K562 (cell line): ENCODE measurements at regions not wholly inside any gene's neighbourhood (a gene's known extent, or its start where the extent isn't known, plus 50 kb on each side); places are given as distances from the start of the nearest gene placed in this dataset.

Experiments
- KDM2B ChIP-seq: fragments of 250-450 bp; sonication (Bioruptor Pico); IDR thresholded peaks from 2 replicates; pipeline ENCODE4 v1.8.0; 2021; ENCODE audit warnings: mild to moderate bottlenecking, moderate library complexity
- LARP7 ChIP-seq: fragments of 450-650 bp; IDR thresholded peaks from 2 replicates; pipeline ENCODE4 v1.6.1; 2016
- TEAD4 ChIP-seq, 2 experiments: sonication (generic) in 1 of 2; formaldehyde crosslinking in 1 of 2; IDR thresholded peaks; 2 replicates each; pipeline versions ENCODE4 v1.6.1 to v1.8.0; 2012 to 2022; ENCODE audit warnings: borderline replicate concordance in 1 of 2, inconsistent platforms in 1 of 2, low read length in 1 of 2, mild to moderate bottlenecking in 1 of 2, missing genetic modification reagents in 1 of 2
- TSHZ1 ChIP-seq: fragments of 250-450 bp; sonication (Bioruptor Pico); IDR thresholded peaks from 2 replicates; pipeline ENCODE4 v1.4.0; 2020; ENCODE audit warnings: mild to moderate bottlenecking, moderate library complexity
- TF ChIP-seq, protein P1 (sequence below): fragments of 250-450 bp; sonication (Bioruptor Pico); IDR thresholded peaks from 2 replicates; pipeline ENCODE4 v1.5.0; 2021; ENCODE audit warnings: mild to moderate bottlenecking, moderate library complexity

GRCh38 chr10:55397777-55398496 is 596.9 kb upstream of the PCDH15 start (continued):
- TF ChIP-seq TSHZ1 (CRISPR knock-in tag): no peak
- TF ChIP-seq, protein P1, sequence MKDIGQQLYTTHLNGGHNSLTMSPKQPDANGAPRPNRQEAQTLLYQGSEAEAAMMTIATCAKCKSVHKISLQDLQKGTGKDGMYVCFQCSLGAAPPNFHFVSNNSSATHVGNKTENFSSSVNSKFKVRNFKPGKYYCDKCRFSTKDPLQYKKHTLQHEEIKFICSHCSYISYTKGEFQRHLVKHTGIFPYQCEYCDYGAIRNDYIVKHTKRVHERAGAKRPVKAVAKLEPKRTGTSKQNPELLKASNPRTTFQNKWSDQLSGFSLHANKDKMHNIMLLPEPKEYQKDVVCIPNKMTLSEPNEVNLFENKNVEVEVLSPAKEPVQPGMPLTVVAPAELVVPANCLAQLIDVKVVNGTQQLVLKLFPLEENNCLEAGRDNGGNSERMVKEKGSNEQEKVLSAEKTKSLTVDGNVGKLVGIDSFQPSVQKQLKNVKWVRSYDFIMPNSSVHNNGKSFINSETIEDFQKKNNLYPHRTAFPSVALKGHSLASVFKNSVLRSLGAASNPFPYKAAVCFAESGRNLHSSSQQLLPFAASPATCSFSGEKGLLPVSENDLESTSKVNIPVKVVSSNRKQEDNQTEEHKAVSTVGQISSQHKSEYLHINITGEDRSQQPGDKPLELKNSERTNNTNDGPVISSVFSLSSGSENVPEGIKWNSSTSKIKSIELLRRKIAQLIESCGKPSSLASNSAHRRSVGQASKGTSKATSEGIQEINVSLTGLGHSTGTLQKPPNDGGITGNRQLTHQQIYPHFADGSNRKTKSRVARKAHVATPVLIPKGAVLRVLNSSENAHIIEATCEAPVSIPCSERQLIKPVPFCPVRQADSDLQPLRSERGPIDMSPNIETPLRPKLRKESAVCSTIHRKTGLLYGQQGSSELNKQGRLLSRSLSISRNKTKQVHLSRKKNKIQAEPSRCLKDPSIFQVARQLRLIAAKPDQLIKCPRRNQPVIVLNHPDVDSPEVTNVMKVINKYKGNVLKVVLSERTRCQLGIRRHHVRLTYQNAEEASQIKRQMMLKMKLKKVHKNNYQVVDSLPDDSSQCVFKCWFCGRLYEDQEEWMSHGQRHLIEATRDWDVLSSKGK: no peak
- TF ChIP-seq KDM2B: no peak
- no peak for TF ChIP-seq LARP7
- TF ChIP-seq TEAD4 (IDR thresholded peaks at IDR 0.05; ENCODE audit: low read length): no peak
- no peak for TF ChIP-seq TEAD4 (CRISPR knock-in tag; IDR thresholded peaks at IDR 0.05; ENCODE audit: borderline replicate concordance)
